Liver (tissue), 8 donors: ENCODE measurements at regions not wholly inside any gene's neighbourhood (a gene's known extent, or its start where the extent isn't known, plus 50 kb on each side); places are given as distances from the start of the nearest gene placed in this dataset.

Experiments
- DNase-seq: peaks from one replicate; pipeline ENCODE4 v3.0.0-alpha.2; 2017; ENCODE audit warnings: low spot score
- H3K27ac ChIP-seq, 2 donors: one replicate each; pipeline ENCODE4 v1.7.0; 2013; ENCODE audit warnings: inconsistent platforms in 2 of 2, low read length in 2 of 2, control low read depth in 1 of 2, low read depth in 1 of 2, mild to moderate bottlenecking in 1 of 2
- H3K27me3 ChIP-seq, 4 donors: one replicate each; pipeline versions ENCODE4 v1.6.1 to v1.7.0; 2013; ENCODE audit warnings: low read length in 3 of 4, inconsistent platforms in 1 of 4, mild to moderate bottlenecking in 1 of 4, moderate library complexity in 1 of 4; ENCODE audit not compliant: control insufficient read depth in 4 of 4, insufficient read depth in 4 of 4
- H3K36me3 ChIP-seq, 4 donors: one replicate each; pipeline versions ENCODE4 v1.6.1 to v1.7.0; 2013; ENCODE audit warnings: low read length in 3 of 4, mild to moderate bottlenecking in 3 of 4, low read depth in 1 of 4, moderate library complexity in 1 of 4; ENCODE audit not compliant: control insufficient read depth in 4 of 4, insufficient read depth in 3 of 4
- H3K4me1 ChIP-seq, 4 donors: one replicate each; pipeline versions ENCODE4 v1.6.1 to v1.7.0; 2013; ENCODE audit warnings: low read length in 3 of 4, mild to moderate bottlenecking in 3 of 4, moderate library complexity in 1 of 4; ENCODE audit not compliant: control insufficient read depth in 4 of 4, insufficient read depth in 4 of 4
- H3K4me3 ChIP-seq, 3 donors: one replicate each; pipeline versions ENCODE4 v1.6.1 to v1.7.0; 2013; ENCODE audit warnings: low read length in 3 of 3, control low read depth in 1 of 3, low read depth in 1 of 3, mild to moderate bottlenecking in 1 of 3
- H3K9ac ChIP-seq, 2 donors: one replicate each; pipeline ENCODE4 v1.7.0; 2013; ENCODE audit warnings: low read length in 2 of 2, mild to moderate bottlenecking in 2 of 2, moderate library complexity in 2 of 2, control low read depth in 1 of 2, low read depth in 1 of 2
- H3K9me3 ChIP-seq, 4 donors: one replicate each; pipeline versions ENCODE4 v1.6.1 to v1.7.0; 2013; ENCODE audit warnings: low read length in 3 of 4; ENCODE audit not compliant: control insufficient read depth in 4 of 4
- ATF3 ChIP-seq: IDR thresholded peaks from 2 replicates; pipeline ENCODE4 v1.6.1; 2016; ENCODE audit warnings: antibody characterized with exemption
- CTCF ChIP-seq: fragments of 150-350 bp; IDR thresholded peaks from 2 replicates; pipeline ENCODE4 v1.5.1; 2017; ENCODE audit warnings: improper control_type of control experiment, low read depth, low read length; ENCODE audit not compliant: missing input control
- EGR1 ChIP-seq, 2 donors: IDR thresholded peaks; 2 replicates each; pipeline ENCODE4 v1.6.1; 2016 to 2018; ENCODE audit warnings: antibody characterized with exemption in 2 of 2, low read depth in 2 of 2
- FOXA1 ChIP-seq: IDR thresholded peaks from 2 replicates; pipeline ENCODE4 v1.6.1; 2016; ENCODE audit warnings: antibody characterized with exemption
- FOXA2 ChIP-seq: IDR thresholded peaks from 2 replicates; pipeline ENCODE4 v1.6.1; 2016; ENCODE audit warnings: antibody characterized with exemption
- GABPA ChIP-seq, 2 donors: IDR thresholded peaks in 1 of 2; conservative IDR thresholded peaks in 1 of 2; 2 replicates each; pipeline ENCODE4 v1.6.1; 2016; ENCODE audit warnings: antibody characterized with exemption in 2 of 2, mild to moderate bottlenecking in 1 of 2, moderate library complexity in 1 of 2
- HNF4A ChIP-seq, 2 donors: conservative IDR thresholded peaks; 2 replicates each; pipeline ENCODE4 v1.6.1; 2016; ENCODE audit warnings: antibody characterized with exemption in 2 of 2, mild to moderate bottlenecking in 2 of 2
- HNF4G ChIP-seq: IDR thresholded peaks from 2 replicates; pipeline ENCODE4 v1.6.1; 2016; ENCODE audit warnings: antibody characterized with exemption
- JUND ChIP-seq, 2 donors: IDR thresholded peaks; 2 replicates each; pipeline ENCODE4 v1.6.1; 2016; ENCODE audit warnings: antibody characterized with exemption in 2 of 2
- MAX ChIP-seq: IDR thresholded peaks from 2 replicates; pipeline ENCODE4 v1.6.1; 2016; ENCODE audit warnings: antibody characterized with exemption
- NR2F2 ChIP-seq: IDR thresholded peaks from 2 replicates; pipeline ENCODE4 v1.6.1; 2016; ENCODE audit warnings: antibody characterized with exemption
- RAD21 ChIP-seq, 2 donors: IDR thresholded peaks; 2 replicates each; pipeline ENCODE4 v1.6.1; 2016; ENCODE audit warnings: antibody characterized with exemption in 2 of 2, mild to moderate bottlenecking in 2 of 2
- REST ChIP-seq: IDR thresholded peaks from 2 replicates; pipeline ENCODE4 v1.6.1; 2016; ENCODE audit warnings: antibody characterized with exemption, mild to moderate bottlenecking
- RXRA ChIP-seq, 2 donors: IDR thresholded peaks; 2 replicates each; pipeline ENCODE4 v1.6.1; 2017 to 2018; ENCODE audit warnings: antibody characterized with exemption in 2 of 2, mild to moderate bottlenecking in 1 of 2
- SP1 ChIP-seq: IDR thresholded peaks from 2 replicates; pipeline ENCODE4 v1.6.1; 2018; ENCODE audit warnings: antibody characterized with exemption, mild to moderate bottlenecking
- TAF1 ChIP-seq: conservative IDR thresholded peaks from 2 replicates; pipeline ENCODE4 v1.6.1; 2016; ENCODE audit warnings: antibody characterized with exemption, mild to moderate bottlenecking
- YY1 ChIP-seq: IDR thresholded peaks from 2 replicates; pipeline ENCODE4 v1.6.1; 2016; ENCODE audit warnings: antibody characterized with exemption, mild to moderate bottlenecking
- ZBTB33 ChIP-seq: IDR thresholded peaks from 2 replicates; pipeline ENCODE4 v1.6.1; 2016; ENCODE audit warnings: antibody characterized with exemption
- WGBS: extraction: QIAGEN DNeasy Blood & Tissue Kit; methylation state at CpG from one replicate; pipeline ENCODE4 v1.1.7; 2013; 5-methylcytosine and 5-hydroxymethylcytosine counted together
- donor health status: healthy.
- donor health status: healthy.
- donor health status: healthy.
- donor health status: healthy.
- donor health status: healthy.

- H3K9ac ChIP-seq: no peak overlapping the region
- H3K27me3 ChIP-seq: no peaks in the 10 kb centered on the region
- WGBS: 83% methylated on average over 1 of the region's 1 CpG
Measured at GRCh38 chr4:161329852-161330251, 833.9 kb downstream of the FSTL5 start.

More at GRCh38 chr4:161329852-161330251, 833.9 kb downstream of the FSTL5 start:
- no peak overlapping the region for H3K27ac ChIP-seq
- no peaks in the 10 kb centered on the region for H3K36me3 ChIP-seq
- TF ChIP-seq JUND (IDR thresholded peaks at IDR 0.05) (no peak), RXRA (IDR thresholded peaks at IDR 0.05) (no peak), SP1 (no peak), CTCF (no peak), REST (no peak), GABPA (IDR thresholded peaks at IDR 0.05 in 1 of 2, conservative IDR thresholded peaks at IDR 0.05 in 1 of 2) (no peak), HNF4G (no peak), ATF3 (no peak), YY1 (no peak), MAX (no peak), NR2F2 (no peak), ZBTB33 (no peak), TAF1 (no peak), HNF4A (conservative IDR thresholded peaks at IDR 0.05) (no peak), FOXA1 (no peak), RAD21 (IDR thresholded peaks at IDR 0.05) (no peak), FOXA2 (no peak), EGR1 (IDR thresholded peaks at IDR 0.05; ENCODE audit: low read depth in 2 of 2) (no peak)
- H3K4me1 ChIP-seq: no peaks in the 10 kb centered on the region
- DNase-seq: no peak
- H3K4me3 ChIP-seq: no peak overlapping the region
- H3K9me3 ChIP-seq: no peaks in the 10 kb centered on the region
